ENCODE measurements at regions not wholly inside any gene's neighbourhood (a gene's known extent, or its start where the extent isn't known, plus 50 kb on each side); places are given as distances from the start of the nearest gene placed in this dataset.

DNA sequence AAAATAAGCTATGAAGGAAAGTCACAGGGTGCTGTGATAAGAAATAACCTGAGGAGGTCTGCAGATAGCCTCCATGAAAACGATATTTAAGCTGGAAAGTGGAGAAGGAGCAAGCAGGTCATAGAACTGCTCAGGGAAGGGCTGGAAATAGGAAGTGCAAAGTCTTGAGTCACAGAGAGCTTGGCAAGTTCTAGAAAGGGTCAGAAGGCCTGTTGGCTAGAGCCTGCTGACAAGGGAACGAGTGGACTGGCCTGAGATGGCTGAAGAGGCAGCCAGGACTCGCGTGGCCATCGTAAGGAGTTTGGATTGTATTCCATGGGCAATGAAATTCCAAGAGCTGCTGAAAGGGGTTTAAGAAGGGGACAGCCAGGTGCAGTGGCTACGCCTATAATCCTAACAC, 64.7 kb upstream of the IL12A start:
- TF ChIP-seq RAD21 (conservative IDR thresholded peaks at IDR 0.05): no peak
- TF ChIP-seq, protein P1, sequence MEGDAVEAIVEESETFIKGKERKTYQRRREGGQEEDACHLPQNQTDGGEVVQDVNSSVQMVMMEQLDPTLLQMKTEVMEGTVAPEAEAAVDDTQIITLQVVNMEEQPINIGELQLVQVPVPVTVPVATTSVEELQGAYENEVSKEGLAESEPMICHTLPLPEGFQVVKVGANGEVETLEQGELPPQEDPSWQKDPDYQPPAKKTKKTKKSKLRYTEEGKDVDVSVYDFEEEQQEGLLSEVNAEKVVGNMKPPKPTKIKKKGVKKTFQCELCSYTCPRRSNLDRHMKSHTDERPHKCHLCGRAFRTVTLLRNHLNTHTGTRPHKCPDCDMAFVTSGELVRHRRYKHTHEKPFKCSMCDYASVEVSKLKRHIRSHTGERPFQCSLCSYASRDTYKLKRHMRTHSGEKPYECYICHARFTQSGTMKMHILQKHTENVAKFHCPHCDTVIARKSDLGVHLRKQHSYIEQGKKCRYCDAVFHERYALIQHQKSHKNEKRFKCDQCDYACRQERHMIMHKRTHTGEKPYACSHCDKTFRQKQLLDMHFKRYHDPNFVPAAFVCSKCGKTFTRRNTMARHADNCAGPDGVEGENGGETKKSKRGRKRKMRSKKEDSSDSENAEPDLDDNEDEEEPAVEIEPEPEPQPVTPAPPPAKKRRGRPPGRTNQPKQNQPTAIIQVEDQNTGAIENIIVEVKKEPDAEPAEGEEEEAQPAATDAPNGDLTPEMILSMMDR (IDR thresholded peaks at IDR 0.05; ENCODE audit: poor library complexity, severe bottlenecking): no peak
- no peak for TF ChIP-seq POLR2AphosphoS5 (IDR thresholded peaks at IDR 0.05)

All from neural cell (in vitro differentiated cells).